Keratinocyte (primary cell): ENCODE measurements at regions not wholly inside any gene's neighbourhood (a gene's known extent, or its start where the extent isn't known, plus 50 kb on each side); places are given as distances from the start of the nearest gene placed in this dataset.

ENCODE experiments used
- DNase-seq: peaks from one replicate; pipeline ENCODE4 v3.0.0-alpha.2; 2011; ENCODE audit warnings: low read depth, missing footprints, low spot score
- FAIRE-seq: peaks from 2 replicates; lab custom pipeline; 2011; peaks lifted over from hg19 to GRCh38; lab: Jason Lieb, UNC
- H2AFZ ChIP-seq: 2 replicates; pipeline ENCODE4 v1.6.0; 2012; ENCODE audit warnings: low read length, control low read depth, inconsistent platforms; ENCODE audit not compliant: control insufficient read depth
- H3K27ac ChIP-seq: 2 replicates; pipeline ENCODE4 v1.5.1; 2011; ENCODE audit warnings: low read length; ENCODE audit not compliant: control insufficient read depth, insufficient read depth
- H3K27me3 ChIP-seq: 3 replicates; pipeline ENCODE4 v1.6.0; 2011; ENCODE audit warnings: low read length; ENCODE audit not compliant: control insufficient read depth, insufficient read depth; ENCODE audit errors: extremely low read depth
- H3K36me3 ChIP-seq, 2 experiments: 2 replicates in 1 of 2; 3 replicates in 1 of 2; pipeline ENCODE4 v1.5.1; 2011; ENCODE audit warnings: low read length in 2 of 2, mild to moderate bottlenecking in 1 of 2; ENCODE audit not compliant: control insufficient read depth in 2 of 2, insufficient read depth in 2 of 2; ENCODE audit errors: extremely low read depth in 1 of 2
- H3K4me1 ChIP-seq: 3 replicates; pipeline ENCODE4 v1.5.1; 2011; ENCODE audit warnings: low read length; ENCODE audit not compliant: control insufficient read depth, insufficient read depth; ENCODE audit errors: extremely low read depth
- H3K4me2 ChIP-seq: 3 replicates; pipeline ENCODE4 v1.6.0; 2011; ENCODE audit warnings: low read depth, low read length; ENCODE audit not compliant: control insufficient read depth, insufficient read depth; ENCODE audit errors: extremely low read depth
- H3K4me3 ChIP-seq, 3 experiments: fragments of 200-600 bp in 1 of 3; sonication (generic) in 1 of 3; 2 replicates in 2 of 3; 3 replicates in 1 of 3; pipeline ENCODE4 v1.5.1; 2011 to 2016; ENCODE audit warnings: low read length in 3 of 3, mild to moderate bottlenecking in 3 of 3, control low read depth in 2 of 3, inconsistent platforms in 1 of 3, low read depth in 1 of 3, mixed read lengths in 1 of 3, mixed run types in 1 of 3, moderate library complexity in 1 of 3; ENCODE audit not compliant: control insufficient read depth in 2 of 3, insufficient read depth in 2 of 3; ENCODE audit errors: extremely low read depth in 1 of 3
- H3K79me2 ChIP-seq: 2 replicates; pipeline ENCODE4 v1.6.0; 2012; ENCODE audit warnings: low read length; ENCODE audit not compliant: control insufficient read depth, insufficient read depth
- H3K9ac ChIP-seq: 3 replicates; pipeline ENCODE4 v1.6.0; 2011; ENCODE audit warnings: low read length; ENCODE audit not compliant: control insufficient read depth, insufficient read depth; ENCODE audit errors: extremely low read depth
- H3K9me1 ChIP-seq: 3 replicates; pipeline ENCODE4 v1.6.0; 2011; ENCODE audit warnings: low read length; ENCODE audit not compliant: control insufficient read depth, insufficient read depth; ENCODE audit errors: extremely low read depth
- H3K9me3 ChIP-seq: 2 replicates; pipeline ENCODE4 v1.5.1; 2012; ENCODE audit warnings: low read depth, low read length; ENCODE audit not compliant: control insufficient read depth
- H4K20me1 ChIP-seq: 3 replicates; pipeline ENCODE4 v1.6.0; 2011; ENCODE audit warnings: low read length; ENCODE audit not compliant: control insufficient read depth, insufficient read depth; ENCODE audit errors: extremely low read depth
- EZH2 ChIP-seq: IDR thresholded peaks from one replicate; pipeline ENCODE4 v1.6.1; 2012; ENCODE audit warnings: inconsistent platforms, mild to moderate bottlenecking, low read length, moderate library complexity
- dilution Hi-C: fragments of 300-500 bp; cut with MboI; formaldehyde crosslinking; loops from one replicate; pipeline ENCODE4 v1.7.0; 2020; ENCODE audit warnings: low sequenced_read_pairs; ENCODE audit not compliant: extremely low pct_ligation_motif_present
- TF ChIP-seq, protein P1 (sequence below), 3 experiments: IDR thresholded peaks in 1 of 3; conservative IDR thresholded peaks in 1 of 3; optimal IDR thresholded peaks in 1 of 3; 2 replicates in 2 of 3; 3 replicates in 1 of 3; pipeline versions ENCODE3 to v1.5.1; 2011; ENCODE audit warnings: low read length in 3 of 3, mild to moderate bottlenecking in 3 of 3, moderate library complexity in 2 of 3, control low read depth in 1 of 3, inconsistent platforms in 1 of 3; ENCODE audit not compliant: insufficient read depth in 2 of 3; ENCODE audit errors: extremely low read depth in 1 of 3

DNA sequence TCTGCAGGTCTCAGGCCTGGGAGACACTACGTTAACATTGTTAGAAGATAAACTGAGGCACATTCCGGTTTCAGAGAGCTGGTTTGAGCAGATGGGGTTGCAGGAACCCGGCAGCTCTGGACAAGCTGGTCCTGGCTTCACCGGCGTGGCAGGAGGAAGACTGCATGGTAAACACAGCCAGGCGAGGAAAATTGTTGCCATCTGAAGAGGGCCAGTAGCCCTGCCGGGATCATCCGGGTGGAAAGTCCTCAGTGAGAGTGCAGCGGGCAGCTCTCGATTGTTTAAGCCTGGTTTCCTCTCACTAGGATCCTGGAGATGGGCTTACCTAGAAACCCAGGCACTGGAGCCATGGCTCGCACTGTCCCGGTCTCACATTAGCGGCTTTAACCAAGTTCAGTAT, 226.9 kb downstream of the IRX2 start:
- dilution Hi-C loops: no loop called here
- no peaks in the 10 kb centered on the region for H3K36me3 ChIP-seq
- no peaks in the 10 kb centered on the region for H4K20me1 ChIP-seq
- no peaks in the 10 kb centered on the region for H3K79me2 ChIP-seq
- H3K9me1 ChIP-seq: no peaks in the 10 kb centered on the region
- DNase-seq (no peak), FAIRE-seq (no peak)
- no peaks in the 10 kb centered on the region for H3K27me3 ChIP-seq
- H3K4me3 ChIP-seq: no peak overlapping the region
- H3K4me2 ChIP-seq: no peak overlapping the region
- H3K9ac ChIP-seq: no peak overlapping the region
- no peaks in the 10 kb centered on the region for H3K9me3 ChIP-seq
- H3K27ac ChIP-seq: no peak overlapping the region
- no peaks in the 10 kb centered on the region for H3K4me1 ChIP-seq
- TF ChIP-seq, protein P1, sequence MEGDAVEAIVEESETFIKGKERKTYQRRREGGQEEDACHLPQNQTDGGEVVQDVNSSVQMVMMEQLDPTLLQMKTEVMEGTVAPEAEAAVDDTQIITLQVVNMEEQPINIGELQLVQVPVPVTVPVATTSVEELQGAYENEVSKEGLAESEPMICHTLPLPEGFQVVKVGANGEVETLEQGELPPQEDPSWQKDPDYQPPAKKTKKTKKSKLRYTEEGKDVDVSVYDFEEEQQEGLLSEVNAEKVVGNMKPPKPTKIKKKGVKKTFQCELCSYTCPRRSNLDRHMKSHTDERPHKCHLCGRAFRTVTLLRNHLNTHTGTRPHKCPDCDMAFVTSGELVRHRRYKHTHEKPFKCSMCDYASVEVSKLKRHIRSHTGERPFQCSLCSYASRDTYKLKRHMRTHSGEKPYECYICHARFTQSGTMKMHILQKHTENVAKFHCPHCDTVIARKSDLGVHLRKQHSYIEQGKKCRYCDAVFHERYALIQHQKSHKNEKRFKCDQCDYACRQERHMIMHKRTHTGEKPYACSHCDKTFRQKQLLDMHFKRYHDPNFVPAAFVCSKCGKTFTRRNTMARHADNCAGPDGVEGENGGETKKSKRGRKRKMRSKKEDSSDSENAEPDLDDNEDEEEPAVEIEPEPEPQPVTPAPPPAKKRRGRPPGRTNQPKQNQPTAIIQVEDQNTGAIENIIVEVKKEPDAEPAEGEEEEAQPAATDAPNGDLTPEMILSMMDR (optimal IDR thresholded peaks at IDR 0.05 in 1 of 3, IDR thresholded peaks at IDR 0.05 in 1 of 3, conservative IDR thresholded peaks at IDR 0.05 in 1 of 3; ENCODE audit: extremely low read depth in 1 of 3, insufficient read depth in 2 of 3, low read length in 3 of 3): no peak
- TF ChIP-seq EZH2: no peak
- H2AFZ ChIP-seq: no peak overlapping the region

GRCh38 chr5:2523180-2523579, 228.3 kb downstream of the IRX2 start:
- dilution Hi-C loops: no loop called here
- no peaks in the 10 kb centered on the region for H3K9me1 ChIP-seq
- H3K9me3 ChIP-seq: no peaks in the 10 kb centered on the region
- H3K27me3 ChIP-seq: no peaks in the 10 kb centered on the region
- FAIRE-seq (no peak), DNase-seq (no peak)
- no peak overlapping the region for H3K27ac ChIP-seq
- H2AFZ ChIP-seq: no peak overlapping the region
- H3K36me3 ChIP-seq: no peaks in the 10 kb centered on the region
- no peak overlapping the region for H3K4me3 ChIP-seq
- peak overlapping the region; percentile 8 for H3K4me2 ChIP-seq
- no peak for TF ChIP-seq EZH2
- TF ChIP-seq, protein P1 (optimal IDR thresholded peaks at IDR 0.05 in 1 of 3, IDR thresholded peaks at IDR 0.05 in 1 of 3, conservative IDR thresholded peaks at IDR 0.05 in 1 of 3; ENCODE audit: extremely low read depth in 1 of 3, insufficient read depth in 2 of 3, low read length in 3 of 3): no peak
- no peaks in the 10 kb centered on the region for H3K79me2 ChIP-seq
- H3K4me1 ChIP-seq: no peaks in the 10 kb centered on the region
- no peak overlapping the region for H3K9ac ChIP-seq
- no peaks in the 10 kb centered on the region for H4K20me1 ChIP-seq
